ENCODE measurements at regions not wholly inside any gene's neighbourhood (a gene's known extent, or its start where the extent isn't known, plus 50 kb on each side); places are given as distances from the start of the nearest gene placed in this dataset.

- TF ChIP-seq USF1 (IDR thresholded peaks at IDR 0.05) (no peak), REST (IDR thresholded peaks at IDR 0.05; ENCODE audit: low read depth) (no peak), TAF1 (IDR thresholded peaks at IDR 0.05; ENCODE audit: low read depth) (no peak), YY1 (IDR thresholded peaks at IDR 0.05; ENCODE audit: low read depth) (no peak), CEBPB (IDR thresholded peaks at IDR 0.05) (no peak), TEAD4 (IDR thresholded peaks at IDR 0.05) (no peak)
Measured at GRCh38 chr4:66055999-66056398, 385.7 kb upstream of the EPHA5 start.
